Erythroblast (primary cell): ENCODE measurements at regions not wholly inside any gene's neighbourhood (a gene's known extent, or its start where the extent isn't known, plus 50 kb on each side); places are given as distances from the start of the nearest gene placed in this dataset.

Experiments used
- GATA1 ChIP-seq: IDR thresholded peaks from 2 replicates; pipeline ENCODE4 v1.6.1; 2011; ENCODE audit warnings: low read depth, mild to moderate bottlenecking, control low read depth, low read length, moderate library complexity
- POLR2A ChIP-seq: IDR thresholded peaks from 2 replicates; pipeline ENCODE4 v1.6.1; 2011; ENCODE audit warnings: mild to moderate bottlenecking, low read length

GRCh38 chr14:40280652-40281051 is 848.4 kb upstream of the FBXO33 start:
- TF ChIP-seq POLR2A (no peak), GATA1 (no peak)
